Endothelial cell of umbilical vein (primary cell): ENCODE measurements at regions not wholly inside any gene's neighbourhood (a gene's known extent, or its start where the extent isn't known, plus 50 kb on each side); places are given as distances from the start of the nearest gene placed in this dataset.

Source experiments
- BruUV-seq: library from RNA; stranded (reverse); fragments of 400-500 nt; replicated peaks from 2 replicates; lab custom pipeline; 2021; lab: Mats Ljungman, UMichigan
- CTCF ChIA-PET: fragments of 300-600, 350-600 bp; sonication (Branson Sonifier 250); formaldehyde crosslinking; loops from one replicate; lab custom pipeline; 2021; ENCODE audit warnings: antibody characterized with exemption, inconsistent platforms; lab: Charles Lee
- POLR2A ChIA-PET: fragments of 300-600, 350-600 bp; sonication (Branson Sonifier 250); formaldehyde crosslinking; loops from one replicate; lab custom pipeline; 2021; ENCODE audit warnings: antibody characterized with exemption, inconsistent platforms; lab: Charles Lee
- DNase-seq: peaks from one replicate; pipeline ENCODE4 v3.0.0-alpha.2; 2011; ENCODE audit warnings: low read depth, low spot score
- FAIRE-seq: peaks from 2 replicates; lab custom pipeline; 2011; peaks lifted over from hg19 to GRCh38; lab: Jason Lieb, UNC
- H2AFZ ChIP-seq: 2 replicates; pipeline ENCODE4 v1.6.0; 2012; ENCODE audit warnings: low read depth, low read length, control low read depth, inconsistent platforms
- H3K27ac ChIP-seq: 2 replicates; pipeline ENCODE4 v1.5.1; 2011; ENCODE audit warnings: low read depth, mild to moderate bottlenecking, control low read depth, low read length, moderate library complexity; ENCODE audit not compliant: insufficient read depth
- H3K27me3 ChIP-seq, 2 experiments: 2 replicates each; pipeline versions ENCODE4 v1.6.0 to v1.6.1; 2011; ENCODE audit warnings: low read length in 2 of 2, mixed read lengths in 1 of 2; ENCODE audit not compliant: control insufficient read depth in 2 of 2, insufficient read depth in 2 of 2
- H3K36me3 ChIP-seq, 2 experiments: 2 replicates in 1 of 2; 3 replicates in 1 of 2; pipeline ENCODE4 v1.5.1; 2011; ENCODE audit warnings: low read length in 2 of 2, mild to moderate bottlenecking in 1 of 2, moderate library complexity in 1 of 2; ENCODE audit not compliant: control insufficient read depth in 2 of 2, insufficient read depth in 2 of 2; ENCODE audit errors: extremely low read depth in 1 of 2
- H3K4me1 ChIP-seq: 3 replicates; pipeline ENCODE4 v1.5.1; 2011; ENCODE audit warnings: mild to moderate bottlenecking, low read length; ENCODE audit not compliant: control insufficient read depth, insufficient read depth; ENCODE audit errors: extremely low read depth
- H3K4me2 ChIP-seq: 2 replicates; pipeline ENCODE4 v1.6.1; 2011; ENCODE audit warnings: low read length, control low read depth, mixed read lengths; ENCODE audit not compliant: insufficient read depth
- H3K4me3 ChIP-seq, 3 experiments: fragments of 200-600 bp in 1 of 3; sonication (generic), shearing (Covaris generic) in 1 of 3; replicated peaks in 1 of 3; 2 replicates each; pipeline ENCODE4 v1.5.1; 2011 to 2016; ENCODE audit warnings: control low read depth in 3 of 3, low read length in 3 of 3, mild to moderate bottlenecking in 2 of 3, inconsistent platforms in 1 of 3, low read depth in 1 of 3, moderate library complexity in 1 of 3; ENCODE audit not compliant: insufficient read depth in 1 of 3
- H3K79me2 ChIP-seq: 2 replicates; pipeline ENCODE4 v1.6.0; 2012; ENCODE audit warnings: low read length, inconsistent platforms; ENCODE audit not compliant: control insufficient read depth, insufficient read depth
- H3K9ac ChIP-seq: replicated peaks from 2 replicates; pipeline ENCODE3; 2011; ENCODE audit warnings: low read length, control low read depth; ENCODE audit not compliant: insufficient read depth; ENCODE audit errors: extremely low read depth
- H3K9me1 ChIP-seq: replicated peaks from 3 replicates; pipeline ENCODE4 v1.6.0; 2011; ENCODE audit warnings: mild to moderate bottlenecking, low read length; ENCODE audit not compliant: control insufficient read depth, insufficient read depth; ENCODE audit errors: extremely low read depth
- H3K9me3 ChIP-seq: replicated peaks from 2 replicates; pipeline ENCODE4 v1.5.1; 2012; ENCODE audit warnings: low read length, inconsistent platforms; ENCODE audit not compliant: control insufficient read depth, insufficient read depth
- H4K20me1 ChIP-seq: replicated peaks from 2 replicates; pipeline ENCODE3; 2011; ENCODE audit warnings: mild to moderate bottlenecking, low read length; ENCODE audit not compliant: control insufficient read depth, insufficient read depth; ENCODE audit errors: extremely low read depth
- CTCF ChIP-seq, 2 donors: IDR thresholded peaks; 1 replicate in 1 of 2; 2 replicates in 1 of 2; pipeline ENCODE4 v1.5.1; 2011; ENCODE audit warnings: low read length in 2 of 2, mild to moderate bottlenecking in 2 of 2, moderate library complexity in 2 of 2, control low read depth in 1 of 2, inconsistent platforms in 1 of 2, low read depth in 1 of 2; ENCODE audit not compliant: insufficient read depth in 1 of 2; ENCODE audit errors: extremely low read depth in 1 of 2
- EZH2 ChIP-seq: IDR thresholded peaks from 2 replicates; pipeline ENCODE4 v1.6.1; 2012; ENCODE audit warnings: borderline replicate concordance, low read depth, mild to moderate bottlenecking, moderate library complexity, low read length, inconsistent platforms; ENCODE audit not compliant: severe bottlenecking
- FOS ChIP-seq: IDR thresholded peaks from 2 replicates; pipeline ENCODE4 v1.6.1; 2011; ENCODE audit warnings: mild to moderate bottlenecking, low read length, moderate library complexity, borderline replicate concordance; ENCODE audit not compliant: insufficient read depth
- GATA2 ChIP-seq: IDR thresholded peaks from 2 replicates; pipeline ENCODE4 v1.7.0; 2011; ENCODE audit warnings: low read depth, mild to moderate bottlenecking, moderate library complexity, mixed read lengths, low read length; ENCODE audit not compliant: insufficient read length, insufficient read depth
- JUN ChIP-seq: IDR thresholded peaks from 2 replicates; pipeline ENCODE4 v1.6.1; 2011; ENCODE audit warnings: borderline replicate concordance, low read depth; ENCODE audit not compliant: insufficient read length, insufficient read depth
- MAX ChIP-seq: IDR thresholded peaks from 2 replicates; pipeline ENCODE4 v1.6.1; 2011; ENCODE audit not compliant: insufficient read depth, insufficient read length
- MYC ChIP-seq: IDR thresholded peaks from one replicate; pipeline ENCODE4 v1.6.1; 2011; ENCODE audit warnings: mild to moderate bottlenecking, low read depth, low read length
- POLR2A ChIP-seq: IDR thresholded peaks from 2 replicates; pipeline ENCODE4 v1.6.1; 2012; ENCODE audit warnings: low read depth, mild to moderate bottlenecking, control low read depth, low read length
- POLR2AphosphoS5 ChIP-seq: IDR thresholded peaks from 2 replicates; pipeline ENCODE4 v1.6.1; 2012; ENCODE audit warnings: low read depth, mild to moderate bottlenecking, control low read depth, low read length, moderate library complexity; ENCODE audit not compliant: insufficient read depth
- dilution Hi-C: fragments of 300-500 bp; cut with MboI; formaldehyde crosslinking; loops from one replicate; pipeline ENCODE4 v1.15.0; 2019; ENCODE audit warnings: low sequenced_read_pairs; ENCODE audit not compliant: extremely low pct_ligation_motif_present
- intact Hi-C: fragments of 100-400 bp; cut with micrococcal nuclease; formaldehyde crosslinking; loops from one replicate; pipeline ENCODE4 v1.10.0; 2022

GRCh38 chr21:15224346-15225086 is 159.7 kb upstream of the NRIP1 start:
- Histone ChIP-seq H3K4me2 (no peak overlapping the region), H3K9ac (no peak overlapping the region), H3K27ac (no peak overlapping the region), H3K9me3 (no peaks in the 10 kb centered on the region), H3K9me1 (no peaks in the 10 kb centered on the region), H4K20me1 (no peaks in the 10 kb centered on the region), H3K27me3 (no peaks in the 10 kb centered on the region), H3K4me1 (no peaks in the 10 kb centered on the region), H3K4me3 (no peak overlapping the region), H3K36me3 (no peaks in the 10 kb centered on the region), H3K79me2 (no peaks in the 10 kb centered on the region), H2AFZ (no peak overlapping the region)
- no peak for TF ChIP-seq MAX
- no peak for TF ChIP-seq GATA2
- TF ChIP-seq MYC: no peak
- no peak for TF ChIP-seq JUN
- TF ChIP-seq FOS: no peak
- no peak for TF ChIP-seq EZH2
- no peak for TF ChIP-seq POLR2AphosphoS5
- no peak for TF ChIP-seq POLR2A
- no peak for TF ChIP-seq CTCF (IDR thresholded peaks at IDR 0.05; ENCODE audit: extremely low read depth in 1 of 2, insufficient read depth in 1 of 2, low read depth in 1 of 2, low read length in 2 of 2)
- FAIRE-seq (no peak), DNase-seq (no peak)
- ChIA-PET POLR2A (no interaction called here), CTCF (no interaction called here)
- intact Hi-C loops (no loop called here), dilution Hi-C loops (no loop called here)
- BruUV-seq: no TSS peak
